GM23248 (cell line): ENCODE measurements at regions not wholly inside any gene's neighbourhood (a gene's known extent, or its start where the extent isn't known, plus 50 kb on each side); places are given as distances from the start of the nearest gene placed in this dataset.

Source experiments
- DNase-seq: peaks from one replicate; pipeline ENCODE4 v3.0.0-alpha.2; 2015
- H2AFZ ChIP-seq: fragments of 200-600 bp; sonication (generic); 2 replicates; pipeline ENCODE4 v1.6.1; 2016; ENCODE audit warnings: antibody characterized with exemption
- H3F3A ChIP-seq: fragments of 200-600 bp; sonication (generic); 2 replicates; pipeline ENCODE4 v1.6.1; 2016; ENCODE audit warnings: mild to moderate bottlenecking, antibody characterized with exemption, mixed run types; ENCODE audit not compliant: insufficient read depth
- H3K27ac ChIP-seq: fragments of 200-600 bp; sonication (generic); 2 replicates; pipeline ENCODE4 v1.5.1; 2016; ENCODE audit warnings: mild to moderate bottlenecking
- H3K27me3 ChIP-seq: fragments of 200-600 bp; sonication (generic); replicated peaks from 2 replicates; pipeline ENCODE4 v1.6.1; 2016; ENCODE audit warnings: mild to moderate bottlenecking; ENCODE audit not compliant: insufficient read depth
- H3K36me3 ChIP-seq: fragments of 200-600 bp; sonication (generic); 2 replicates; pipeline ENCODE4 v1.6.1; 2016; ENCODE audit warnings: low read depth, mild to moderate bottlenecking
- H3K4me1 ChIP-seq: fragments of 200-600 bp; sonication (generic); 2 replicates; pipeline ENCODE4 v1.6.1; 2016; ENCODE audit warnings: mild to moderate bottlenecking; ENCODE audit not compliant: insufficient read depth
- H3K4me2 ChIP-seq: fragments of 200-600 bp; sonication (generic); one replicate; pipeline ENCODE4 v1.6.1; 2016; ENCODE audit warnings: mild to moderate bottlenecking; ENCODE audit not compliant: unreplicated experiment
- H3K4me3 ChIP-seq: fragments of 200-600 bp; sonication (generic); 2 replicates; pipeline ENCODE4 v1.5.1; 2016; ENCODE audit warnings: mild to moderate bottlenecking
- H3K79me2 ChIP-seq: fragments of 200-600 bp; sonication (generic); 2 replicates; pipeline ENCODE4 v1.6.1; 2016; ENCODE audit warnings: mild to moderate bottlenecking; ENCODE audit not compliant: insufficient read depth
- H3K9ac ChIP-seq: fragments of 200-600 bp; sonication (generic); 2 replicates; pipeline ENCODE4 v1.6.1; 2016; ENCODE audit warnings: mild to moderate bottlenecking
- H3K9me2 ChIP-seq: fragments of 200-600 bp; sonication (generic); 2 replicates; pipeline ENCODE4 v1.6.1; 2016; ENCODE audit warnings: mixed run types, mild to moderate bottlenecking, moderate library complexity; ENCODE audit not compliant: insufficient read depth
- H3K9me3 ChIP-seq: fragments of 200-600 bp; sonication (generic); one replicate; pipeline ENCODE4 v1.6.1; 2017; ENCODE audit warnings: low read depth
- H4K20me1 ChIP-seq: fragments of 200-600 bp; sonication (generic); 2 replicates; pipeline ENCODE4 v1.6.0; 2016; ENCODE audit not compliant: insufficient read depth
- EZH2 ChIP-seq: fragments of 200-600 bp; sonication (generic); IDR thresholded peaks from 2 replicates; pipeline ENCODE4 v1.6.1; 2018; ENCODE audit warnings: antibody characterized with exemption, mild to moderate bottlenecking; ENCODE audit not compliant: insufficient read depth, poor library complexity, severe bottlenecking
- EZH2phosphoT487 ChIP-seq: fragments of 200-600 bp; sonication (generic); IDR thresholded peaks from 2 replicates; pipeline ENCODE4 v1.6.1; 2018; ENCODE audit warnings: antibody characterized with exemption, moderate library complexity, mild to moderate bottlenecking, low read depth; ENCODE audit not compliant: insufficient read depth
- WGBS, 2 experiments: methylation state at CpG; one replicate each; pipeline ENCODE4 v1.1.6; 2015 to 2017; ENCODE audit warnings: low lambda C conversion rate in 2 of 2, low coverage in 1 of 2; ENCODE audit errors: missing lambda C conversion rate in 2 of 2; 5-methylcytosine and 5-hydroxymethylcytosine counted together
- in situ Hi-C: fragments of 300-500 bp; cut with MboI; formaldehyde crosslinking; loops from 2 replicates; pipeline ENCODE4 v1.15.0; 2020

DNA sequence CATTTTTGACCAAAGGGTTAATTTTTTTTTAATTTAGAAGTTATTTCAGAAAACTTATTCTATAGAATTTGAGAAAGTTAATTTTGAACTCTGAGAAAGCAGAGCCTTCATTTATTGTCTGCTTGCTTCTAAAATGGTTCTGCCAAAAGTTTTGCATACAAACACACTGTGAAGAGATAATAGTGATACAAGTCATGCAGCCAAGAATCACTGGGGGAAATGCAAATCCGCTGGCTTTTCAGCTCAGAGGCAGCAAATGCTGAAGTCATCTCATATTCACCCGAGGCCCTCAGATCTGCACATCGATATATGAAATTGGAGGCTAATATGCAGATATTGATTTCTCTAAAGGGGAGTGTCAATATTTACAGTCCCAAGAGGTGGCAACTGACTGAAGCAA is 186.2 kb downstream of the KIT start:
- Histone ChIP-seq H4K20me1 (no peaks in the 10 kb centered on the region), H3K36me3 (no peaks in the 10 kb centered on the region), H3K79me2 (no peaks in the 10 kb centered on the region), H3K27ac (no peak overlapping the region), H3K4me1 (no peaks in the 10 kb centered on the region), H2AFZ (no peak overlapping the region), H3K4me2 (no peak overlapping the region), H3K9me2 (no peaks in the 10 kb centered on the region), H3F3A (no peaks in the 10 kb centered on the region), H3K4me3 (no peak overlapping the region), H3K9me3 (no peaks in the 10 kb centered on the region), H3K9ac (no peak overlapping the region), H3K27me3 (peaks cover 6% of the 10 kb centered on the region; the same call in 1 of the 2 replicates)
- DNase-seq, result no peak
- TF ChIP-seq EZH2, result no peak
- TF ChIP-seq EZH2phosphoT487, result no peak
- in situ Hi-C loops, result no loop called here
- WGBS, 2 experiments, result 74 to 76% methylated on average over 3 of the region's 3 CpGs

DNA sequence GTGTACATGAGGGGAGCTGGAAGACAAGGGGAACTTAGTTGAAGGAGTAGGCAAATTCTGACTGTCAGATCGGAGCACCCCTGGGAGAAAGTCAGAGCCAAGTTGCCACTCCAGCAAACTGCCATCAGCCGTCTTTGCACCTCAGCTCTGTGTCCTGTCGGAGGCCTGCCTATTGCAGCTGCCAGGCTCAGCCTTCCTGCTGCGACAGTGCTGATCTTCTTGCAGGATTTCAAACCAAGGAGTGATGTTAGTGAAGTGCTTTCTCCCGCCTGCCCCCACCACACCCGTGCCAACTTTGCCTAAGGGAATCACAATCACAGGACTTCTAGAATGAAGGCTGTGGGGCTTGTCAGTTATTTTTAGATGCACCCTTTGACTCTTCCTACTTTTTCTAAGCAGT is 185.3 kb downstream of the KIT start:
- no peak overlapping the region for H3K4me3 ChIP-seq
- 81 to 84% methylated on average over 6 of the region's 6 CpGs for WGBS, 2 experiments
- no peaks in the 10 kb centered on the region for H3K9me3 ChIP-seq
- no peaks in the 10 kb centered on the region for H3K4me1 ChIP-seq
- no peak overlapping the region for H3K4me2 ChIP-seq
- H3K9me2 ChIP-seq, result no peaks in the 10 kb centered on the region
- DNase-seq, result no peak
- in situ Hi-C loops, result no loop called here
- H3K9ac ChIP-seq, result no peak overlapping the region
- H3K79me2 ChIP-seq, result no peaks in the 10 kb centered on the region
- no peak overlapping the region for H2AFZ ChIP-seq
- no peaks in the 10 kb centered on the region for H3F3A ChIP-seq
- H3K36me3 ChIP-seq, result no peaks in the 10 kb centered on the region
- H3K27me3 ChIP-seq, result peaks cover 6% of the 10 kb centered on the region; the same call in 1 of the 2 replicates
- no peak for TF ChIP-seq EZH2
- TF ChIP-seq EZH2phosphoT487, result no peak
- no peaks in the 10 kb centered on the region for H4K20me1 ChIP-seq
- H3K27ac ChIP-seq, result no peak overlapping the region

DNA sequence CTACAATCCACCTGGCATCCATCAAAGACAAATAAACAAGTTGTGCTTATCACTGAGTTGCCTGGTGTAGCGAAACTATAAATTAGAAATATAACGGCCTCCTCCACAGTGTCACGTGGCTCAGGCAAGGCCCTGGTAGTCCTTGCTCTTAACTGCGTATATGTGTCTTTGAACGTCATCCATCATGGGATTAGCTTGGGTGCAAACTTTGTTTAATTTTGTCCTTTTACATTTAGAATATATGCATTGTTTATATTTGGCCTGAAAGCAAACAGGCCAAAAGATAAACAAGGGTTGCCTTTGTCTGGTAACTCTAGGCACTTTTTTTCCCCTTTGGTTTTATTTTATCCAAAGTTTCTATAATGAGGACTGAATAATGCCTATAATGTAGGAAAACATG is 184.9 kb downstream of the KIT start:
- Histone ChIP-seq H3K4me2 (no peak overlapping the region), H3F3A (no peaks in the 10 kb centered on the region), H3K9me2 (no peaks in the 10 kb centered on the region), H3K4me3 (no peak overlapping the region), H2AFZ (no peak overlapping the region), H3K27me3 (peaks cover 6% of the 10 kb centered on the region; the same call in 1 of the 2 replicates), H3K4me1 (no peaks in the 10 kb centered on the region), H3K27ac (no peak overlapping the region), H3K9me3 (no peaks in the 10 kb centered on the region), H4K20me1 (no peaks in the 10 kb centered on the region), H3K9ac (no peak overlapping the region), H3K79me2 (no peaks in the 10 kb centered on the region), H3K36me3 (no peaks in the 10 kb centered on the region)
- DNase-seq, result no peak
- in situ Hi-C loops, result no loop called here
- TF ChIP-seq EZH2, result no peak
- no peak for TF ChIP-seq EZH2phosphoT487
- WGBS, 2 experiments, result 83 to 84% methylated on average over 5 of the region's 5 CpGs

DNA sequence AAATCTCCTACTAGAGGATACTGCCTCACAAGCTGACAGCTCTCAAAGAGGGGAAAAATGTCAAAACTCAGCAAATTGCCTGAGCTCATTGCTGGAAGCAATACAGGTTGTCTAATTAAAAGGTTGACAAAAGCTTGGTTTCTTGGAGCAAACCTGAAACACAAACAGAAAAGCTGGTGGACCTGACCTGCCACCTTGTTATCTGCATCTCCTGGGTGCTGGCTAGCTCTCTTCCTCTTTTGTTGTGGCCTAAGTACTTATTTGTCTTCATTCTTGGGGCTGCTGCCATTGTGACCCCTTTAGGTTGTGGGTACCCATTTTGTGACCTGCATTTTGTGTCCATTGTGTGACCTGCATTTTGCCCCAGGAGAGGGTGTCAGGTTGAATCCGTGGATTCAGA is 184.5 kb downstream of the KIT start:
- no peaks in the 10 kb centered on the region for H3F3A ChIP-seq
- no peak overlapping the region for H3K9ac ChIP-seq
- in situ Hi-C loops, result no loop called here
- DNase-seq, result no peak
- WGBS, 2 experiments, result 78 to 95% methylated on average over 1 of the region's 1 CpG
- no peak overlapping the region for H3K27ac ChIP-seq
- no peaks in the 10 kb centered on the region for H3K36me3 ChIP-seq
- H3K9me3 ChIP-seq, result no peaks in the 10 kb centered on the region
- no peaks in the 10 kb centered on the region for H3K79me2 ChIP-seq
- TF ChIP-seq EZH2phosphoT487, result no peak
- no peak for TF ChIP-seq EZH2
- H3K4me3 ChIP-seq, result no peak overlapping the region
- H3K9me2 ChIP-seq, result no peaks in the 10 kb centered on the region
- H3K4me1 ChIP-seq, result no peaks in the 10 kb centered on the region
- H4K20me1 ChIP-seq, result no peaks in the 10 kb centered on the region
- no peak overlapping the region for H3K4me2 ChIP-seq
- no peak overlapping the region for H2AFZ ChIP-seq
- peaks cover 6% of the 10 kb centered on the region; the same call in 1 of the 2 replicates for H3K27me3 ChIP-seq
